ENCODE measurements at regions not wholly inside any gene's neighbourhood (a gene's known extent, or its start where the extent isn't known, plus 50 kb on each side); places are given as distances from the start of the nearest gene placed in this dataset.
"Not testable (repeated sequence)": the region's sequence is repeated elsewhere in the genome, so short reads cannot be mapped to it uniquely, and the experiment has no call there.

DNA sequence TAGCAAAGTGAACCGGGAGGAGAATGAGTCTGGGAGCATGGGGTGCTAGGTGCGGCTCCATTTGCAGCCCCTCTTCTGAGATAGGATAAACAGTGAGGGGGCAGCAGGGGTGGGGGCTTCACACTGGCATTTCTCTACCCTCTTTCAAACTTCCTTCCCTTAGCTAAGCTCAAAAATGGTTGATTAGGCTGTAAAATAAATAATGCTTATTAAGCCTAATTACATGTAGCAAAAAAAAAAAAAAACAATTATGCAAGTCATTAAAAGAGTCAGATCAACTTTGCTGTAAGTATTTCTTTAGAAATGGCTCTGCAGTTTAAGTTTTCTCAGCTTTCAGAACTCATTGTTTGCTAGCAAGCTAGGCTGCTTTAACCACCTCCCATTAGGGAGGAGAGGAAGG, 182.7 kb upstream of the FBXO11 start:
- TF ChIP-seq, protein P1, sequence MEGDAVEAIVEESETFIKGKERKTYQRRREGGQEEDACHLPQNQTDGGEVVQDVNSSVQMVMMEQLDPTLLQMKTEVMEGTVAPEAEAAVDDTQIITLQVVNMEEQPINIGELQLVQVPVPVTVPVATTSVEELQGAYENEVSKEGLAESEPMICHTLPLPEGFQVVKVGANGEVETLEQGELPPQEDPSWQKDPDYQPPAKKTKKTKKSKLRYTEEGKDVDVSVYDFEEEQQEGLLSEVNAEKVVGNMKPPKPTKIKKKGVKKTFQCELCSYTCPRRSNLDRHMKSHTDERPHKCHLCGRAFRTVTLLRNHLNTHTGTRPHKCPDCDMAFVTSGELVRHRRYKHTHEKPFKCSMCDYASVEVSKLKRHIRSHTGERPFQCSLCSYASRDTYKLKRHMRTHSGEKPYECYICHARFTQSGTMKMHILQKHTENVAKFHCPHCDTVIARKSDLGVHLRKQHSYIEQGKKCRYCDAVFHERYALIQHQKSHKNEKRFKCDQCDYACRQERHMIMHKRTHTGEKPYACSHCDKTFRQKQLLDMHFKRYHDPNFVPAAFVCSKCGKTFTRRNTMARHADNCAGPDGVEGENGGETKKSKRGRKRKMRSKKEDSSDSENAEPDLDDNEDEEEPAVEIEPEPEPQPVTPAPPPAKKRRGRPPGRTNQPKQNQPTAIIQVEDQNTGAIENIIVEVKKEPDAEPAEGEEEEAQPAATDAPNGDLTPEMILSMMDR (IDR thresholded peaks at IDR 0.05; ENCODE audit: low read depth, low read length, missing control alignments): no peak
- no peak for DNase-seq (ENCODE audit: low read depth)
- in situ Hi-C loops (cut with HindIII; ENCODE audit: low sequenced_read_pairs): no loop called here
- no peak overlapping the region for H3K4me3 ChIP-seq (ENCODE audit: low read depth, low read length)

DNA sequence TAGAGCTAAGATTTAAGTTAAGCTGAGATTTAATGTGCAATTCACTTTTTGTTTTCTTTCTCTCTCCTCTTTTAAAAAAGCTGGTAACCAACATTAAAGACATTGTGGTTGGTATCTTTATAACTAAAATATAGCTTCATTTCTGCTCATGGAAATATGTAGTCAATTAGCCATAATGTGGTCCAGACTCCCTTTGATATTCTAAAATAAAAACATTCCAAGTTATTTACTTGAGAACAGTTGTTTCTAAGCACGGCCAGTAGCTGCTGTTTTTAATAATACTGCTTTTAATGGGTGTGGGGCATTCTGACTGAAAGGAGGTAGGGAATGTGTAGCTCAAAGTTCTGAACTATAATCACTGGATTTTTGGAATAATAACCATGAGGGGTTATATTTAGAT, 183.3 kb upstream of the FBXO11 start:
- H3K4me3 ChIP-seq (ENCODE audit: low read depth, low read length): no peak overlapping the region
- in situ Hi-C loops (cut with HindIII; ENCODE audit: low sequenced_read_pairs): no loop called here
- DNase-seq (ENCODE audit: low read depth): no peak
- TF ChIP-seq, protein P1 (IDR thresholded peaks at IDR 0.05; ENCODE audit: low read depth, low read length, missing control alignments): no peak

DNA sequence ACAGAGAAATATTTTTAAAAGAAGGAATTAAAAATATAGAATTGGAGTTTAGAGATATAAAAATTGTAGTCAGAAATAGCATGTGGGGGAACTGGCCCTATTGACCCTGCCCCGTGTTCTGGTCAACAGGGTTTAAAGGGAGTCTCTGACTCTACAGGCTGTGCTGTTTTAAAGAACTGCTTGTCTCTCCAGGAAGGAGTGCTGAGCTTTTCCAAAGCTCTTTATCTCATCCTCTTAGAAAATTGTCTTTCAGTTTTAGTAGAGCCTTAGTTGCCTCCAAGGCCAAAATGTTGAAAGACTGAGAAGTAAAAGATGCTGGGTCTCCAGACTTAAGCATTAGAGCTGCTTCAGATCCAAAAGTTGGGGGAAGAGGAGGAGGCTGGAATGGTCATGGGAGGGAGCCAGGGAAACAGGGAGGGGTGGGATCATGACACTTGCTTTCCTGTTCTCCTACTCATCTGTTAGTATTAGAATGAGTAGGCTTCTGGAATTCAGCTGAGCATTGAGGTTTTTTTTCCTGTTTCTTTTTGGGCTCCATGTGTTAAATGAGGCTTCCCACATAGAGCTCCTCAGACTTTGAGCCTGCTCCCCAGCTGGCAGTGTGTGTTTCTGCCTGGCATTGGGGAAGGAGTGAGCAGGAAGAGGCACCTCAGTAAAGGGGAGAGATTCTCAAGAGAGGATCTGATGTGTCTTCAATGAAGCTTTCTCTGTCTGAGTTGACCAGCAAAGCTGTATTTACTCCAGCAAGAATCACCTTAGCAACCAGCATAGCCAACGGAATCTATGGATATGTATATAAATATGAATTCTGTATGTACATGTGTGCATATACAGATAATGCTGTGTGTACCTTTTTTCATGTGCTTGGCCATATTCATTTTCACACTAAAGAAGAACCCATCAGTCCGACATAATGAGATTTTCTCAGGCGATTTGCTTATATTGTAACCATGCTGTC, 186.8 kb upstream of the FBXO11 start:
- TF ChIP-seq, protein P1 (IDR thresholded peaks at IDR 0.05; ENCODE audit: low read depth, low read length, missing control alignments): no peak
- DNase-seq (ENCODE audit: low read depth): no peak
- H3K4me3 ChIP-seq (ENCODE audit: low read depth, low read length): no peak overlapping the region
- in situ Hi-C loops (cut with HindIII; ENCODE audit: low sequenced_read_pairs): no loop called here

DNA sequence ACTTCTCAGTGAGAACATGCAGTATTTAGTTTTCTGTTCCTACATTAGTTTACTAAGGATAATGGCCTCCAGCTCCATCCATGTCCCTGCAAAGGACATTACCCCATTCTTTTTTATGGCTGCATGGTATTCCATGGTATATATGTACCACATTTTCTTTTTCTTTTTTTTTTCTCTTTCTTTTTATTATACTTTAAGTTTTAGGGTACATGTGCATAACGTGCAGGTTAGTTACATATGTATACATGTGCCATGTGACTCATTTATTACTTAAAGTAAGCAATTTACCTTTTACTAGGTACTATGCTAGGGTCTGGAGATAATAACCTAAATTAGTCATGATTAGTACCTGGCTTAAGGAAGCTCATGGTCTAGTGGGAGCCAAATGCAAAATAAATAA, 190.5 kb upstream of the FBXO11 start:
- H3K4me3 ChIP-seq (ENCODE audit: low read depth, low read length); DNase-seq (ENCODE audit: low read depth); in situ Hi-C loops (cut with HindIII; ENCODE audit: low sequenced_read_pairs): not testable (repeated sequence)

DNA sequence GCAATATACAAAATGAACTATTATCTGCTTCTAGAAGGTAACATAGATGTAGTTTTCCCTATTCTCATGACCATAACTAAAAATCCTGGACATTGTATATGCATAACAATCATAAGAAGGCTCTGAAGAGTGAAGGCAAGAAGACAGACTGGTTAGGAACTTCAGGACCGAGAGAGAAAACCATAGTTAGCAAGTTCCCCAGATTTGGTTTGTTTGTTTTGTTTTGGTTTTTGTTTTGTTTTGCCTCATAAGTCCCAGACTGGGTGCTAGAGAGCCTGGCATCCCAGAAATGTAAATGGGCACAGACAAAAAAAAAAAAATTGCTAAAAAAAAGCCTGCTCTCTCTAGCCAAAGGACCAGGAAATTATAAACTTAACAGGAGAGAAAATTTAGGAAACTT, 192.2 kb upstream of the FBXO11 start:
- TF ChIP-seq, protein P1 (IDR thresholded peaks at IDR 0.05; ENCODE audit: low read depth, low read length, missing control alignments): no peak
- no peak for DNase-seq (ENCODE audit: low read depth)
- in situ Hi-C loops (cut with HindIII; ENCODE audit: low sequenced_read_pairs): no loop called here
- H3K4me3 ChIP-seq (ENCODE audit: low read depth, low read length): no peak overlapping the region

DNA sequence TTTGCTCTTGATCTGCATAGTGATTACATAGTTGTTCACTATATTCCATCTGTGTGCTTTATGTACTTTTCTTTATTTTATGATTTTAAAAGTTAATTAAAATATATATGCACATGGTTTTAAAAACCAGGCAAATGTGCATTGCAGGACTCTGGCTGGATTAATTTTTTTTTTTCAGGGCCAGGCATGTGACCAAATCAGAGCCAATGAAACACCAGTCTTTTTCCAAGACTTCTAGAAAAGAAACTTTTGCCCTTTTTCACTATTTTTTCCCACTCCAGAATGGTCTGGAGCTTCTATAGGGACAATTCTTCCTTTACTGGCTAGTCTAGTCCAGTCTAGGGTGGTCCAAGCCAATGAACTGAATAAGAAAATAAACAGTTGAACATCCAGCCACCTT, 198.1 kb upstream of the FBXO11 start:
- DNase-seq (ENCODE audit: low read depth): no peak
- no peak overlapping the region for H3K4me3 ChIP-seq (ENCODE audit: low read depth, low read length)
- in situ Hi-C loops (cut with HindIII; ENCODE audit: low sequenced_read_pairs): loop anchor here (10.0 kb wide), 1 partner anchor 250 kb away; no protein-coding TSS in a partner anchor
- TF ChIP-seq, protein P1 (IDR thresholded peaks at IDR 0.05; ENCODE audit: low read depth, low read length, missing control alignments): no peak

DNA sequence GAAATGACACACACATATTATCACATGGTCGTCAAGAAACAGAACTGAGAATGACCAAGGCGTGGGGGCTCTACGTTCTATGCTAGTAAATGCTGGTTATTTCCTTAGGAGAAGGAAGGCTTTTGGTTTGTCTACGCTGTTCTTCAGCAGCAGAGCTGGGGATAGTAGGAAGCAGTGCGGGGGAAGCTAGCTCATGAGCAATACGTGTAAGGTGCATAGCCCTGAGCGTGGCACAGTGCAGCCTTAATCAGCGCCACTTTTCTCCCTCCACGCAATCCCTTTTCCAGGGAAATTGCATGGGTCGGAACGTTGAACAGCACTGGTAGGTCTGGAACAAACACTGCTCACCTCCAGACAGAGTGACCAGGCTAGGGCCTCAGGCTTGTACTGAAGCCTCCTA, 199.6 kb upstream of the FBXO11 start:
- in situ Hi-C loops (cut with HindIII; ENCODE audit: low sequenced_read_pairs): loop anchor here (5.0 to 10.0 kb wide), 2 partner anchors 251 to 316 kb away; no protein-coding TSS in a partner anchor
- TF ChIP-seq, protein P1 (IDR thresholded peaks at IDR 0.05; ENCODE audit: low read depth, low read length, missing control alignments): no peak
- H3K4me3 ChIP-seq (ENCODE audit: low read depth, low read length): no peak overlapping the region
- no peak for DNase-seq (ENCODE audit: low read depth)
